HG02973 (cell line): ENCODE measurements at regions not wholly inside any gene's neighbourhood (a gene's known extent, or its start where the extent isn't known, plus 50 kb on each side); places are given as distances from the start of the nearest gene placed in this dataset.

Experiments used
- ATAC-seq: cut with Tn5 transposase; IDR thresholded peaks from one replicate; pipeline ENCODE4 v1.9.1; 2021; ENCODE audit warnings: moderate library complexity; ENCODE audit not compliant: unreplicated experiment

DNA sequence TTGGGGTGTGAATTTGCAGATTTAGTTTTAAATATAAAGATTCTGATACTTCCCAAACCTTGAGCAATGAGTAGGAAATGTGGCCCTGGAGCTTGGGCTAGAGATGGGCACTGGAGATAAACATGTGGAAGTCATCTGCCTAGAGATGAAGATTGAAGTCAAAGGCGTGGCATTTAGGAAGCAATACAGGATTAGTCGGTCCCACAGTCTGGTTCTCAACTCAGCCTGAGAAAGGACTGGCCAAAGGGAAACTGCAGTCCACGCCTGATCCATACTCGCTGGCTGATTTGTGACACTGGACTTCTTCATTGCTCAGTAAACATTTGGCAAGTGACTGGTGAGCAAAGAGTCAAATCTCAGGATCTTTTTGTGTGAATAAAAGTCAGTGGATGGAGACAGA, 268.2 kb upstream of the ATP2B1 start:
- no peak for ATAC-seq

DNA sequence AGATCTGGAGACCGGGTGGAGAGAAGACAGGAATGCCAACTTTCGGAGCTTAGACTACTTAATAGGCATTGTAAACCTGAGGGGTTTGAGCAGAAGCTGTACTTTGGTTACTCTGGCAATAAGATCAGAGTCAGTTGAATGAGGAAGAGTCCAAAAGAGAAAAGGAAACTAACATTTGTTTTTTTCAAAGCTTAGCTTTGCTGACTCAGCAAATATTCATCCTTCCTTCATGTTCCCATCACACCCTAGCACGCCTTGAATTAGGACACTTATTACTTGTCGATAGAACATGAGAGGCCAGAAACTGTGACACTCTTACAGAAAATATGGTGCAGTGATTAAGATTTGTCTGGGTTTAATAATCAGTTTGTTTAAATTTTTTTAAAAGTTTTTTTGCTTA, 266.9 kb upstream of the ATP2B1 start:
- ATAC-seq = no peak

DNA sequence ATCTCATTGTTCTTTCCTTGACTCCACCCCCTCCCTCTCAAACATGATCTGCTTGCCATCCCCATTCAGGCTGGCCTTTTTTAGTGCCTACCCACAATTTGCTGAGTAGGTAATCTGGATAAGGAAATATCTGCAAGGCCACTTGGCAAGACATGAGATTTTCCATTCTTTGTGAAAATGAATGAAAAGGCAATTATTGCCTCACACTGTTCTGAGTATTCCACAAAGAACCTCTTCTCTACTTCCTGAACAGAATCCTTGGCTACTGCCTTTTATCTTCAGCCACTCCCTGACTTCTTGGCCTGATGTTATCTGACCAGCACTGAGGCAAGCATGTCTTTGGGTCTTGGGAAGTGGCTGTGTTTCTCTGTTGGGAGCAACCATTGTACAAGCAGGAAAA, 263.2 kb upstream of the ATP2B1 start:
- no peak for ATAC-seq

GRCh38 chr12:89970722-89971121, 262.1 kb upstream of the ATP2B1 start:
- ATAC-seq = no peak

DNA sequence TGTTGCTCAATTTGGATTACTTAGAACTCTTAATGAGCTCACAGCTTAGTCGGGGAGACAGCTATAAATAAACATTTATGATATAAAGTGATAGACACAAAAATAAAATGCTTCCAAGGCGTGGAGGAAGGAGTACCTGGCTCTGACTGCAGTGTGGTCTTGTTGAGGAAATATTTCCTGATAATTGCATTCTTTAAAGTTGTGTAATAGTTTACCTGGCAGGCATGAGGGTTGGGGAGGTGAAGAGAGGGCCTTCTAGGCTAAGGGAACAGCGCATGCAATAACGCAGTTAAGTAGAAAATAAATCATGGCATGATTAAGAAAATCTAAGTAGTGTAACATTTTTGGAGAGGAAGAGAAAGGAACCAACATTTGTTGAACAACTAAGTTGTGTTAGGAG, 260.5 kb upstream of the ATP2B1 start:
- ATAC-seq = no peak

GRCh38 chr12:89968151-89968700, 259.6 kb upstream of the ATP2B1 start:
- ATAC-seq = no peak

GRCh38 chr12:89966495-89967240, 258.0 kb upstream of the ATP2B1 start:
- no peak for ATAC-seq

GRCh38 chr12:89965993-89966392, 257.4 kb upstream of the ATP2B1 start:
- ATAC-seq = no peak

- ATAC-seq = no peak
These were observed 254.0 kb upstream of the ATP2B1 start for GRCh38 chr12:89962648-89963047.

GRCh38 chr12:89960607-89961394, 252.2 kb upstream of the ATP2B1 start:
- ATAC-seq = peak; percentile 29

- peak; percentile 94 for ATAC-seq
These were observed 251.4 kb upstream of the ATP2B1 start for GRCh38 chr12:89960011-89960507.

- no peak for ATAC-seq
These were observed 250.5 kb upstream of the ATP2B1 start for GRCh38 chr12:89959179-89959578.

GRCh38 chr12:89954259-89954658, 245.6 kb upstream of the ATP2B1 start:
- ATAC-seq = no peak

- no peak for ATAC-seq
These were observed 243.0 kb upstream of the ATP2B1 start for GRCh38 chr12:89951694-89952060.

DNA sequence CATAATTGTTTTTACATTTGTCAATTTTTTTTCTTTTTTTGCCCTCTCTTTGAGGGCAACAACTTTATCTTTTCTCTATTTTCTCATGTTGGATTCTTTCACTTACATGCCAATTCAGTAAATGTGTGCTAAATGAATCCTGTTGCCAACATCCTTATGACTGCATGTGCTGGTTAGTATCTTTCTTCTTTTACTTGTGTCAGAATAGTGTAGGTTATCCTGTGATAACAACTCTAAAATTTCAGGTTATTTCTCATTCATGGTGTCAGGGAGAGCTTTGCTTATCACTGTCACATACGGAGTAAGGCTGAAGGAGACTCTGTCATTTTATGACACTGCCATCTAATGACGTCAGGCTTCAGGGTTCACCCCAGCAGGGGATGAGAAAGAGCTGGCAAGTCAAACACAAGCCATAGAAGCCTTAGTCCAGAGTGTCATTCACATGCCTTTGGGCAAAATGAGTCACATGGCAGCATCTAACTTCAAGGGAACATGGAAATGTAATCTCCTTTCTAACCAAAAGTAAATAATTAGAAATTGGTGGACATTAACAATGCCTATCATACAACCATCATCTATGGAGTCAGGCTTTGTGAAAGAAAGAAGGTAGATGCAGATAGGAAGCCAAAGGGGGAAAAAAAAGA, 242.5 kb upstream of the ATP2B1 start:
- ATAC-seq = no peak

DNA sequence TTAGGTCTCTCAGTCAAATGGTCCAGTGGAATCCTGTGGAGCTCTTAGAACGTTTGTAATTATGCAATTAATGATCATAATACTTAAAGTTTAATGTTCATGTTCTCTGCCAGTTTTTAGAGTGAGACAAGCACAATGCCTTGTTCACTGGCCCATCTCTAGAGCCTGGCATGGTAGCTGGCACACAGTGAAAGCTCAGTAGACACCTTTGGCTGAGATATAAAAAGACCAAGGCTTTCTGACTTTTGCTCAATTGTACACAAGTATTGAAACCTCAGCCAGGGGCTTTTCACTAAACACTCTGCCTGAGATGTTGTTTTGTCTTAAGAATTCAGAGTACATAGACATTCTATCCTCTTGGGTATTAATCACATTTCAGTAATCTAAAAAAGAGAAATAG, 241.8 kb upstream of the ATP2B1 start:
- ATAC-seq = no peak

DNA sequence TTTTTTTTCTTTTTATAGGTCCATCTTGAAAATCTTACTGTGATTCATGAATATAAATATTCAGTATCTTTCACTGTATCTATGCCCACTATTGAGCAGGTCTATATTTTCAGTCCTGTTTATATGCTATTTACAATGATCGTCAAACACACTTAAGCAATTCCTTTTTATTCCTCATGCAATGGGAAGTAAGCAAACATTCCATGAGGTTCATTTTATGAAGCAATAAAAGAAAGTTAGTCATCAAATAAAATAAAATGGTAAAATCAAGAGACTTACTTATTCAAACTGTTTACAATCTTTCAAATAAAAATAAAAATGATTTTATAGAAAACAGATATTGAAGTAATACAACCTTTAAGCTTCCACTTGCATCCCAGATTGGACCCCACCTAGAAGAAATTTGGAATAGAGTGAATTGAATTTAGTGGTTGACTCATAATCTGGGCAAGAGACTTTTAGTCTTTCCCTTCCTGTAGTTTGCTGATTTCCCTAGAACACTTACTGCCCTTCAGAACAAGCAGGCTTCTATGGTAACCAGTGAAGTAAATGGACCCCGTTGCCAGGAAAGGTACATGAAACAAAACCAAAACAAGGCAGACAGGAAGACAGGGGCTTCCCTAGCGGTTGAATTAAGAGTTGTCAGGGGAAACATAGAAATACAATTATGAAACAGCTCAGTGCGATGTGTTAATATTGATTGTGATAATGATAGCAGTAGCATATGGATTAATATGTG, 241.0 kb upstream of the ATP2B1 start:
- ATAC-seq = peak; percentile 96

DNA sequence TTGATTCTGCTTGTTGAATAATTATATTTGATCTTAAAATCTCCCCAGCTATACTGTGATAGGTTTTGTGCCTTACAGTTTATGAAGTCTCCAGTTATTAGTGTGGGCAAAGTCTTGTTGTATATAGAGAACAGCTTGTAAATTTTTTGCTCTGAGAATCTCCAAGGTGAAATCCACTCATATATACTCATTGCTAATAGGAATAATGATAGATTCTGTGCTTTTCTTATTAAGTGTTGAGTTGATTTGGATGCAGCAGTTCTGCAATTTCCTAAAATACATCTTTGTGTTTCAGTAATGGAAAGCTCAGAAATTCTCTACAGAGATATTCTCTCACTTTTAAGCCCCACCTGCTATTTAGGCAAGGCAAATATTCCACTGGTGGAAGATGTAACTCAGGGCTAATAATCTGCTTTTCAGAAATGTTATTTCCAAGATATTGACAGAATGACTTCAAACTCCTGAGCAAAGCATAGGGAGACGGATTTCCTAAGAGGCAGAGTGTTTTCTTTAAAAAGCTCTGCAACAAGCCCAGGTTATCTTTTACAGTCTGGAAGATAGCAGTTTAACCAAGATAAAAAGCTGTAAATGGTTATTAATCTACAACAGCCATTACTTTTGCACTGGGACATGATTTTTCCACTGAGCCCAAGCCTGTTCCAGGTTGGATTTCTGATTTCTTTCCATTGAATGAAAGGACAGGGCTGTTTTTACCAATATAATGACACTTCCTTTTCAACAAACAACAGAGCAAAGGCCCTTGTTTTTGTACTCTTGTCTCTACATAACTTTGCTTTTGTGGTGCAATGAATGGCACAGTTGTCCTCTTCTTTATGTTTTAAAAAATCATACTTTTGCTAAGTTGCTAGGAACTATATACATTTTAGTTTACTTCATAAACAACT, 239.9 kb upstream of the ATP2B1 start:
- no peak for ATAC-seq

DNA sequence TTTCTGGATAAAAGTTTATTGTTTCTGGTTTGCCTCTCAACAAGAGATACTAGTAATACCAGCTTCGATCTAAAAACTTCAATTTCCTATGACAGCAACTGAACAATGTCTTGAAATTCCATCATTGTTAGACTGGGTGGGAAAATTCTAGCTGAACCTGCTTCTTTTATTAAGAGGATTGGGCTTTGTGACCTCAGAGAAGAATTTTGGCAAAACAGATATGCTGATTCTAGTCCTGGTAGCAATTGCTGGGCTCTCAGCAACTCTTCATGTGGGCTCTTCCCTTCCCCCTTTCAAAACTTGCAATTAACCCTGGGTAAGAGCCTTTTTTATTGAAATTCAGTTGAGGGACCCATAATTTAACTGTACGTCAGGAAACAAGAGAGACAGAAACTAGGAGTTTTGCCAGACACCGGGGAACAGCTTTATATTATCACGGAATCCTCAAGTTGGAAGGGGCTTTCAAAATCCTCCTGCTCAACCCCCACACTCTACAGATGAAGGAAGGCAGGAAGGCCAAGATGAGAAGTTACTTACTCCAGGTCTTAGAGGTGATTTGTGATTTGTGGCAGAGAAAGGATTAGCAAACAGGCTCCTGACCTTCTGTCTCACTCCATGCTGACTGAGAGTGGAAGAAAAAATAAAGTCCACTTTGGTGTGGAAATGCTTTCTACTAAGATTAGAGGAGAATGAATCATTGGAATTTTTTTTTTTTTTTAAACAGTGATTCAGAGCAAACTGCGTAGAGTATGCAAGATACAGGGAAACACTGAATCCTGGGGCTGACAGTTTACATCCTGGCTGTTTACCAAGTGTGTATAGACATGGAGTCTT, 239.0 kb upstream of the ATP2B1 start:
- ATAC-seq = no peak
